22Rv1 (cell line): ENCODE measurements at regions not wholly inside any gene's neighbourhood (a gene's known extent, or its start where the extent isn't known, plus 50 kb on each side); places are given as distances from the start of the nearest gene placed in this dataset.

Source experiments
- CTCF ChIP-seq: fragments of 450-650 bp; IDR thresholded peaks from 2 replicates; pipeline ENCODE4 v1.5.1; 2017; ENCODE audit warnings: mild to moderate bottlenecking
- ZFX ChIP-seq: fragments of 450-650 bp; IDR thresholded peaks from 2 replicates; pipeline ENCODE4 v1.6.1; 2017; ENCODE audit warnings: antibody characterized with exemption, borderline replicate concordance

- TF ChIP-seq CTCF (no peak), ZFX (no peak)
Observed at GRCh38 chr20:39135885-39136544, 173.9 kb downstream of the DHX35 start.
